ENCODE measurements at regions not wholly inside any gene's neighbourhood (a gene's known extent, or its start where the extent isn't known, plus 50 kb on each side); places are given as distances from the start of the nearest gene placed in this dataset.

- no peak overlapping the region for H3K27ac ChIP-seq (ENCODE audit: insufficient read depth, low read length)
Observed at GRCh38 chr4:11636031-11636430, 207.3 kb upstream of the HS3ST1 start.

More at GRCh38 chr4:11636031-11636430, 207.3 kb upstream of the HS3ST1 start:
- Histone ChIP-seq H3K9me3 (ENCODE audit: control insufficient read depth, insufficient read depth, low read length) (peaks cover 2% of the 10 kb centered on the region; the same call in 1 of the 2 replicates), H4K91ac (ENCODE audit: insufficient read depth, low read depth, low read length) (no peak overlapping the region; the same call in 1 of the 2 replicates), H3K36me3 (ENCODE audit: control insufficient read depth, insufficient read depth, low read length) (no peaks in the 10 kb centered on the region), H2BK20ac (ENCODE audit: low read depth, low read length) (peak overlapping the region; percentile 52), H3K9ac (ENCODE audit: low read depth, low read length) (no peak overlapping the region), H2BK15ac (ENCODE audit: low read depth, low read length) (0 out of 3 replicates have a peak overlapping the region, but pooled peaks have one; percentile 15), H3K4ac (ENCODE audit: low read depth, low read length) (peak overlapping the region; percentile 33; the same call in 1 of the 2 replicates), H3K23ac (ENCODE audit: low read depth, low read length) (no peak overlapping the region), H4K20me1 (ENCODE audit: insufficient read depth, low read length) (no peaks in the 10 kb centered on the region), H2BK120ac (ENCODE audit: low read depth, low read length) (peak overlapping the region; percentile 17; the same call in 1 of the 2 replicates), H3K79me1 (ENCODE audit: low read depth in 1 of 2, low read length in 2 of 2) (no peaks in the 10 kb centered on the region), H3K14ac (replicated peaks; ENCODE audit: low read depth, low read length) (no peak overlapping the region), H2AFZ (replicated peaks; ENCODE audit: low read length, poor library complexity) (no peak overlapping the region), H2BK5ac (ENCODE audit: low read depth, low read length, poor library complexity, severe bottlenecking) (no peak overlapping the region), H3K27me3 (ENCODE audit: control insufficient read depth, insufficient read depth, low read length) (no peaks in the 10 kb centered on the region), H3K4me2 (ENCODE audit: low read depth, low read length) (no peak overlapping the region), H4K5ac (ENCODE audit: low read depth, low read length) (no peak overlapping the region), H3K4me1 (ENCODE audit: control insufficient read depth, insufficient read depth, low read length) (peaks cover 8% of the 10 kb centered on the region), H3K56ac (ENCODE audit: extremely low read depth, insufficient read depth, low read length) (no peak overlapping the region), H4K8ac (ENCODE audit: low read depth in 2 of 2, low read length in 2 of 2) (peak overlapping the region in 1 of 2 experiments; percentile 17; a peak in 1 of 4 replicates), H3K4me3 (ENCODE audit: insufficient read depth, low read depth, low read length) (no peak overlapping the region), H3K9me1 (ENCODE audit: insufficient read depth, low read length) (no peaks in the 10 kb centered on the region; the same call in none of the 2 replicates), H3K18ac (ENCODE audit: low read depth, low read length) (peak overlapping the region; percentile 51; the same call in 1 of the 2 replicates), H2AK5ac (ENCODE audit: low read depth, low read length) (peak overlapping the region; percentile 17; the same call in 1 of the 2 replicates), H2AK9ac (replicated peaks; ENCODE audit: low read depth, low read length, poor library complexity) (no peak overlapping the region)
- no peak for TF ChIP-seq CHD1 (IDR thresholded peaks at IDR 0.05; ENCODE audit: low read depth, low read length)
- no peak for TF ChIP-seq RCOR1 (IDR thresholded peaks at IDR 0.05; ENCODE audit: insufficient replicate concordance, low read length)
- TF ChIP-seq POLR2A (IDR thresholded peaks at IDR 0.05; ENCODE audit: low read depth, low read length) = no peak
- no peak for TF ChIP-seq RFX5 (IDR thresholded peaks at IDR 0.05; ENCODE audit: low read depth, low read length)
- no peak for TF ChIP-seq CEBPB (IDR thresholded peaks at IDR 0.05; ENCODE audit: low read depth, low read length)
- BruUV-seq (replicated peaks) = no TSS peak
- CTCF ChIA-PET = interaction anchor here (0.6 kb wide), 1 partner anchor 58 kb away, joined by 8 read pairs; no protein-coding TSS in a partner anchor
- intact Hi-C loops (cut with micrococcal nuclease) = no loop called here
- 62% methylated on average over 2 of the region's 3 CpGs; no CpG with 5 or more reads in 1 of the 2 experiments for WGBS, 2 experiments (ENCODE audit: extremely low coverage in 2 of 2, insufficient read length in 1 of 2)
- dilution Hi-C loops (cut with HindIII; ENCODE audit: low sequenced_read_pairs, unreplicated experiment) = no loop called here
- DNase-seq (no peak), ATAC-seq (ENCODE audit: low read depth) (no peak)
- POLR2A ChIA-PET (ENCODE audit: unreplicated experiment) = no interaction called here
- in situ Hi-C loops (cut with MboI; ENCODE audit: low sequenced_read_pairs) = no loop called here
